GM18867 (cell line): ENCODE measurements at regions not wholly inside any gene's neighbourhood (a gene's known extent, or its start where the extent isn't known, plus 50 kb on each side); places are given as distances from the start of the nearest gene placed in this dataset.
"Not testable (repeated sequence)": the region's sequence is repeated elsewhere in the genome, so short reads cannot be mapped to it uniquely, and the experiment has no call there.

Experiments used
- ATAC-seq: cut with Tn5 transposase; IDR thresholded peaks from one replicate; pipeline ENCODE4 v1.9.1; 2021; ENCODE audit warnings: mild to moderate bottlenecking, moderate library complexity; ENCODE audit not compliant: unreplicated experiment

GRCh38 chr14:37711831-37712475 lies 116.5 kb downstream of the TTC6 start:
- ATAC-seq: no peak

GRCh38 chr14:37712476-37712860 lies 117.0 kb downstream of the TTC6 start:
- ATAC-seq: not testable (repeated sequence)

- no peak for ATAC-seq
These were observed 117.6 kb downstream of the TTC6 start for GRCh38 chr14:37712976-37713431.

- ATAC-seq: no peak
These were observed 124.7 kb downstream of the TTC6 start for GRCh38 chr14:37720131-37720530.

GRCh38 chr14:37721976-37722659 lies 126.7 kb downstream of the TTC6 start:
- ATAC-seq: no peak

GRCh38 chr14:37723515-37723914 lies 128.1 kb downstream of the TTC6 start:
- ATAC-seq: no peak

- ATAC-seq: no peak
These were observed 131.3 kb downstream of the TTC6 start for GRCh38 chr14:37726708-37727107.

GRCh38 chr14:37729218-37729617 lies 133.8 kb downstream of the TTC6 start:
- no peak for ATAC-seq

- ATAC-seq: no peak
These were observed 135.7 kb downstream of the TTC6 start for GRCh38 chr14:37731094-37731493.

- no peak for ATAC-seq
These were observed 150.2 kb downstream of the TTC6 start for GRCh38 chr14:37745657-37746056.

GRCh38 chr14:37746140-37746832 lies 150.9 kb downstream of the TTC6 start:
- no peak for ATAC-seq

- ATAC-seq: no peak
These were observed 158.0 kb downstream of the TTC6 start for GRCh38 chr14:37753459-37753858.

GRCh38 chr14:37760275-37760674 lies 164.8 kb downstream of the TTC6 start:
- not testable (repeated sequence) for ATAC-seq

- no peak for ATAC-seq
These were observed 167.8 kb downstream of the TTC6 start for GRCh38 chr14:37763266-37763665.

GRCh38 chr14:37772283-37772682 lies 176.9 kb downstream of the TTC6 start:
- ATAC-seq: not testable (repeated sequence)

GRCh38 chr14:37776791-37777499 lies 181.5 kb downstream of the TTC6 start:
- ATAC-seq: no peak

- no peak for ATAC-seq
These were observed 182.9 kb downstream of the TTC6 start for GRCh38 chr14:37778135-37778943.

- ATAC-seq: no peak
These were observed 184.1 kb downstream of the TTC6 start for GRCh38 chr14:37779480-37779879.

GRCh38 chr14:37780731-37781130 lies 185.3 kb downstream of the TTC6 start:
- not testable (repeated sequence) for ATAC-seq

- not testable (repeated sequence) for ATAC-seq
These were observed 188.9 kb downstream of the TTC6 start for GRCh38 chr14:37784203-37784826.
